ENCODE measurements at regions not wholly inside any gene's neighbourhood (a gene's known extent, or its start where the extent isn't known, plus 50 kb on each side); places are given as distances from the start of the nearest gene placed in this dataset.

DNA sequence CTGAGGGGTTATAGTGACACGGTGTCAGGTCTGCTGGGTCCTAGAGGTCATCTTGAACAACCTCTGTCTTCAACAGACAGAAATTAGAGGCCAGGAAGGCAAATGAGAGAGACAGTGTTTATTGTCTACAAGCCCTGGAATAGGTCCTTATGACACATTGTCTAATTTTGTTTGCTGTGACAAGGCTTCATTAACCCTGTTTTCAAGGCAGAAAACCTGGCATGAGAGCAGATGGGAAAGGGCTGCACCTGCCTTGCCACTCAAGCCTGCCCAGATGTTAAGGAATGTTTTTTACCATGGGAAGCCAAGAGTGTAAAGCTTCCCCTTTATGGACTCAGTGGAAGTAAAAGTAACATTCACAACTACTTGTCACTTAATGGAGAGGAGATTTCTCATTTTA, 275.3 kb downstream of the KCNS3 start:
- Histone ChIP-seq H3K36me3 (ENCODE audit: control insufficient read depth in 2 of 2, insufficient read depth in 2 of 2, low read length in 1 of 2) (no peaks in the 10 kb centered on the region), H4K20me1 (ENCODE audit: control insufficient read depth, insufficient read depth) (no peaks in the 10 kb centered on the region), H3K4me3 (no peak overlapping the region), H3K4me1 (ENCODE audit: control insufficient read depth, insufficient read depth, low read length) (no peaks in the 10 kb centered on the region), H2AFZ (ENCODE audit: control insufficient read depth, low read depth, low read length) (no peak overlapping the region), H3K9ac (ENCODE audit: control insufficient read depth, insufficient read depth, low read length) (no peak overlapping the region), H3K9me3 (replicated peaks; ENCODE audit: control insufficient read depth, insufficient read depth, low read length) (no peaks in the 10 kb centered on the region), H3K27me3 (replicated peaks in 1 of 2; ENCODE audit: control insufficient read depth in 2 of 2, insufficient read depth in 2 of 2, low read length in 1 of 2) (peaks cover 0 to 4% of the 10 kb centered on the region in 2 experiments; a peak in 2 of 4 replicates), H3K27ac (ENCODE audit: control insufficient read depth, insufficient read depth) (no peak overlapping the region), H3K79me2 (ENCODE audit: control insufficient read depth, insufficient read depth, low read length) (no peaks in the 10 kb centered on the region), H3K4me2 (ENCODE audit: control insufficient read depth, insufficient read depth) (no peak overlapping the region)
- no TSS peak for BruUV-seq (replicated peaks)
- FAIRE-seq (no peak), ATAC-seq (no peak), DNase-seq (ENCODE audit: low read depth, low spot score) (no peak)
- CTCF ChIA-PET: interaction anchor here (1.8 kb wide), 1 partner anchor 301 kb away, joined by 4 read pairs; no protein-coding TSS in a partner anchor
- RAD21 ChIA-PET (ENCODE audit: unreplicated experiment): no interaction called here
- intact Hi-C loops (cut with micrococcal nuclease; ENCODE audit: unreplicated experiment) (no loop called here), in situ Hi-C loops (cut with MboI) (loop anchor here (5.0 to 10.0 kb wide), 2 partner anchors 301 to 439 kb away; no protein-coding TSS in a partner anchor)
- SMC1A ChIA-PET (ENCODE audit: uncharacterized antibody, unreplicated experiment): interaction anchor here (0.6 to 1.0 kb wide), 2 partner anchors 195 to 301 kb away, joined by 3 to 5 read pairs; no protein-coding TSS in a partner anchor
- TF ChIP-seq BRCA1 (IDR thresholded peaks at IDR 0.05; ENCODE audit: low read depth, low read length) (no peak), RELA (IDR thresholded peaks at IDR 0.05; ENCODE audit: borderline replicate concordance, partially characterized antibody) (no peak), RAD21 (IDR thresholded peaks at IDR 0.05; ENCODE audit: insufficient read depth, low read depth, low read length) (no peak), RELB (IDR thresholded peaks at IDR 0.05; ENCODE audit: low read depth) (no peak), MEF2B (IDR thresholded peaks at IDR 0.05; ENCODE audit: partially characterized antibody, poor library complexity, severe bottlenecking) (no peak), ASH2L (IDR thresholded peaks at IDR 0.05; ENCODE audit: borderline replicate concordance, low read depth) (no peak), DPF2 (IDR thresholded peaks at IDR 0.05) (no peak), TCF3 (IDR thresholded peaks at IDR 0.05; ENCODE audit: borderline replicate concordance, insufficient read depth, low read depth, low read length) (no peak), SIX5 (IDR thresholded peaks at IDR 0.05; ENCODE audit: low read depth, low read length, severe bottlenecking) (no peak), POLR2AphosphoS5 (IDR thresholded peaks at IDR 0.05; ENCODE audit: low read length) (no peak), FOXK2 (IDR thresholded peaks at IDR 0.05) (no peak), GATAD2B (conservative IDR thresholded peaks at IDR 0.05; ENCODE audit: low read depth) (no peak), BHLHE40 (IDR thresholded peaks at IDR 0.05; ENCODE audit: borderline replicate concordance in 1 of 2, low read depth in 2 of 2, low read length in 1 of 2) (no peak), EGR1 (IDR thresholded peaks at IDR 0.05; ENCODE audit: borderline replicate concordance in 1 of 2, low read depth in 2 of 2, low read length in 2 of 2) (no peak), RUNX3 (IDR thresholded peaks at IDR 0.05; ENCODE audit: low read length) (no peak), EP300 (IDR thresholded peaks at IDR 0.05; ENCODE audit: borderline replicate concordance in 1 of 2, control insufficient read depth in 1 of 2, low read depth in 2 of 2, low read length in 2 of 2) (no peak)
- TF ChIP-seq, protein P1, sequence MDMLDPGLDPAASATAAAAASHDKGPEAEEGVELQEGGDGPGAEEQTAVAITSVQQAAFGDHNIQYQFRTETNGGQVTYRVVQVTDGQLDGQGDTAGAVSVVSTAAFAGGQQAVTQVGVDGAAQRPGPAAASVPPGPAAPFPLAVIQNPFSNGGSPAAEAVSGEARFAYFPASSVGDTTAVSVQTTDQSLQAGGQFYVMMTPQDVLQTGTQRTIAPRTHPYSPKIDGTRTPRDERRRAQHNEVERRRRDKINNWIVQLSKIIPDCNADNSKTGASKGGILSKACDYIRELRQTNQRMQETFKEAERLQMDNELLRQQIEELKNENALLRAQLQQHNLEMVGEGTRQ (IDR thresholded peaks at IDR 0.05; ENCODE audit: borderline replicate concordance, low read depth, low read length): no peak
- TF ChIP-seq, protein P2, sequence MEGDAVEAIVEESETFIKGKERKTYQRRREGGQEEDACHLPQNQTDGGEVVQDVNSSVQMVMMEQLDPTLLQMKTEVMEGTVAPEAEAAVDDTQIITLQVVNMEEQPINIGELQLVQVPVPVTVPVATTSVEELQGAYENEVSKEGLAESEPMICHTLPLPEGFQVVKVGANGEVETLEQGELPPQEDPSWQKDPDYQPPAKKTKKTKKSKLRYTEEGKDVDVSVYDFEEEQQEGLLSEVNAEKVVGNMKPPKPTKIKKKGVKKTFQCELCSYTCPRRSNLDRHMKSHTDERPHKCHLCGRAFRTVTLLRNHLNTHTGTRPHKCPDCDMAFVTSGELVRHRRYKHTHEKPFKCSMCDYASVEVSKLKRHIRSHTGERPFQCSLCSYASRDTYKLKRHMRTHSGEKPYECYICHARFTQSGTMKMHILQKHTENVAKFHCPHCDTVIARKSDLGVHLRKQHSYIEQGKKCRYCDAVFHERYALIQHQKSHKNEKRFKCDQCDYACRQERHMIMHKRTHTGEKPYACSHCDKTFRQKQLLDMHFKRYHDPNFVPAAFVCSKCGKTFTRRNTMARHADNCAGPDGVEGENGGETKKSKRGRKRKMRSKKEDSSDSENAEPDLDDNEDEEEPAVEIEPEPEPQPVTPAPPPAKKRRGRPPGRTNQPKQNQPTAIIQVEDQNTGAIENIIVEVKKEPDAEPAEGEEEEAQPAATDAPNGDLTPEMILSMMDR (IDR thresholded peaks at IDR 0.05 in 2 of 3, conservative IDR thresholded peaks at IDR 0.05 in 1 of 3; ENCODE audit: control insufficient read depth in 2 of 3, extremely low read depth in 1 of 3, insufficient read depth in 1 of 3, low read depth in 3 of 3, low read length in 3 of 3): no peak
- TF ChIP-seq, protein P3, sequence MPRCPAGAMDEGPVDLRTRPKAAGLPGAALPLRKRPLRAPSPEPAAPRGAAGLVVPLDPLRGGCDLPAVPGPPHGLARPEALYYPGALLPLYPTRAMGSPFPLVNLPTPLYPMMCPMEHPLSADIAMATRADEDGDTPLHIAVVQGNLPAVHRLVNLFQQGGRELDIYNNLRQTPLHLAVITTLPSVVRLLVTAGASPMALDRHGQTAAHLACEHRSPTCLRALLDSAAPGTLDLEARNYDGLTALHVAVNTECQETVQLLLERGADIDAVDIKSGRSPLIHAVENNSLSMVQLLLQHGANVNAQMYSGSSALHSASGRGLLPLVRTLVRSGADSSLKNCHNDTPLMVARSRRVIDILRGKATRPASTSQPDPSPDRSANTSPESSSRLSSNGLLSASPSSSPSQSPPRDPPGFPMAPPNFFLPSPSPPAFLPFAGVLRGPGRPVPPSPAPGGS (IDR thresholded peaks at IDR 0.05; ENCODE audit: borderline replicate concordance, insufficient read depth, low read depth, low read length, poor library complexity, severe bottlenecking): no peak
- 0% methylated on average over 1 of the region's 1 CpG for WGBS (ENCODE audit: insufficient coverage, insufficient replicate concordance, low lambda C conversion rate, missing lambda C conversion rate)
- POLR2A ChIA-PET: no interaction called here
